Gastrocnemius medialis (tissue), 4 donors: ENCODE measurements at regions not wholly inside any gene's neighbourhood (a gene's known extent, or its start where the extent isn't known, plus 50 kb on each side); places are given as distances from the start of the nearest gene placed in this dataset.

Experiments used
- ATAC-seq, 2 donors: fragments of 150-250 bp; one replicate each; pipeline ENCODE4 v1.9.1; 2016
- DNase-seq, 2 donors: peaks; one replicate each; pipeline ENCODE4 v3.0.0-alpha.2; 2019
- H3K27ac ChIP-seq, 4 donors: fragments of 200-600 bp; sonication (generic); 1 replicate in 1 of 4; 2 replicates in 3 of 4; pipeline ENCODE4 v1.5.1; 2016 to 2018; ENCODE audit warnings: mild to moderate bottlenecking in 2 of 4, moderate library complexity in 1 of 4
- H3K27me3 ChIP-seq, 3 donors: fragments of 200-600 bp; sonication (generic) in 2 of 3; 1 replicate in 1 of 3; 2 replicates in 2 of 3; pipeline versions ENCODE4 v1.5.1 to v1.6.0; 2016 to 2019; ENCODE audit warnings: mild to moderate bottlenecking in 1 of 3, moderate library complexity in 1 of 3
- H3K36me3 ChIP-seq, 2 donors: fragments of 200-600 bp; sonication (generic) in 1 of 2; one replicate each; pipeline ENCODE4 v1.5.1; 2017 to 2018
- H3K4me1 ChIP-seq, 2 donors: fragments of 200-600 bp; sonication (generic) in 1 of 2; one replicate each; pipeline ENCODE4 v1.5.1; 2016 to 2017; ENCODE audit warnings: mild to moderate bottlenecking in 2 of 2
- H3K4me3 ChIP-seq, 4 donors: fragments of 200-600 bp; sonication (generic) in 3 of 4; 1 replicate in 1 of 4; 2 replicates in 3 of 4; pipeline ENCODE4 v1.5.1; 2016 to 2019; ENCODE audit warnings: mild to moderate bottlenecking in 2 of 4
- H3K9me3 ChIP-seq, 3 donors: fragments of 200-600 bp; sonication (generic) in 2 of 3; 1 replicate in 1 of 3; 2 replicates in 2 of 3; pipeline ENCODE4 v1.5.1; 2016 to 2019
- CTCF ChIP-seq, 5 experiments: fragments of 450-650 bp in 3 of 5; fragments of 200-600 bp in 2 of 5; sonication (generic) in 2 of 5; IDR thresholded peaks in 4 of 5; conservative IDR thresholded peaks in 1 of 5; 1 replicate in 4 of 5; 2 replicates in 1 of 5; pipeline ENCODE4 v1.5.1; 2016 to 2019; ENCODE audit warnings: antibody characterized with exemption in 5 of 5, mild to moderate bottlenecking in 3 of 5, moderate library complexity in 3 of 5
- POLR2A ChIP-seq, 2 donors: fragments of 450-650 bp; IDR thresholded peaks; one replicate each; pipeline ENCODE4 v1.6.1; 2017; ENCODE audit warnings: antibody characterized with exemption in 2 of 2, mild to moderate bottlenecking in 2 of 2, moderate library complexity in 2 of 2
- in situ Hi-C, 4 donors: fragments of 200-750 bp; cut with MboI; loops; one replicate each; pipeline versions ENCODE4 v1.15.0 to v1.8.0; 2017; ENCODE audit warnings: low sequenced_read_pairs in 4 of 4
- intact Hi-C: fragments of 100-400 bp; cut with DNase I; formaldehyde crosslinking; loops from one replicate; pipeline ENCODE4 v1.15.1; 2023; ENCODE audit warnings: low total_unique reads

GRCh38 chr4:58456727-58457384, 1346.7 kb upstream of the IGFBP7 start:
- Histone ChIP-seq H3K36me3 (no peaks in the 10 kb centered on the region), H3K27me3 (no peaks in the 10 kb centered on the region), H3K4me1 (no peaks in the 10 kb centered on the region), H3K4me3 (no peak overlapping the region), H3K27ac (no peak overlapping the region), H3K9me3 (no peaks in the 10 kb centered on the region)
- ATAC-seq, result no peak
- DNase-seq, result no peak
- in situ Hi-C loops, result no loop called here
- intact Hi-C loops, result no loop called here
- TF ChIP-seq POLR2A (IDR thresholded peaks at IDR 0.05) (no peak), CTCF (IDR thresholded peaks at IDR 0.05 in 4 of 5, conservative IDR thresholded peaks at IDR 0.05 in 1 of 5) (no peak)

- TF ChIP-seq POLR2A (IDR thresholded peaks at IDR 0.05), result no peak
- no peak for TF ChIP-seq CTCF (IDR thresholded peaks at IDR 0.05 in 4 of 5, conservative IDR thresholded peaks at IDR 0.05 in 1 of 5)
- DNase-seq (no peak), ATAC-seq (no peak)
- no peak overlapping the region for H3K4me3 ChIP-seq
- intact Hi-C loops, result no loop called here
- H3K4me1 ChIP-seq, result no peaks in the 10 kb centered on the region
- H3K27ac ChIP-seq, result no peak overlapping the region
- no peaks in the 10 kb centered on the region for H3K36me3 ChIP-seq
- H3K27me3 ChIP-seq, result no peaks in the 10 kb centered on the region
- no peaks in the 10 kb centered on the region for H3K9me3 ChIP-seq
- in situ Hi-C loops, result no loop called here
Observed at GRCh38 chr4:58453956-58454355, 1343.8 kb upstream of the IGFBP7 start.

DNA sequence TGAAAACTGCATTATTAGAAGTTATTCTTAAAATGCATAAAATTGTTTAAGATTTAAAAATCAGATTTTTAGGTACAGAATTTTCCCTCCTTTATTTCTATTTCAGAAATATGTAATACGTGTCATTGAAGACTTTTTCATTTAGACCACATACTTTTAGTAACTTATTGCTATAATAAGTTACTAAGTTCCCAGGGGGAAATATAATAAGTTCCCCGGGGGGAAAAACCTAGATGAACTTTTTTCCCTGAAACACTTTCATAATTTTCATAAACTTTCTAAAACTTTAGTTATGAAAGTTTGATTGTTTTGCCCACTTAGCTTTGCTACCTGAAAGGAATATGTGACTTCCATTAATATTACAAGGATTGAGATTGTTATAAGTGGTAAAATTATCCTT, 1341.5 kb upstream of the IGFBP7 start:
- ATAC-seq (no peak), DNase-seq (no peak)
- Histone ChIP-seq H3K4me1 (no peaks in the 10 kb centered on the region), H3K27me3 (no peaks in the 10 kb centered on the region), H3K4me3 (no peak overlapping the region), H3K36me3 (no peaks in the 10 kb centered on the region), H3K27ac (no peak overlapping the region), H3K9me3 (no peaks in the 10 kb centered on the region)
- in situ Hi-C loops (no loop called here), intact Hi-C loops (no loop called here)
- TF ChIP-seq POLR2A (IDR thresholded peaks at IDR 0.05) (no peak), CTCF (IDR thresholded peaks at IDR 0.05 in 4 of 5, conservative IDR thresholded peaks at IDR 0.05 in 1 of 5) (no peak)

DNA sequence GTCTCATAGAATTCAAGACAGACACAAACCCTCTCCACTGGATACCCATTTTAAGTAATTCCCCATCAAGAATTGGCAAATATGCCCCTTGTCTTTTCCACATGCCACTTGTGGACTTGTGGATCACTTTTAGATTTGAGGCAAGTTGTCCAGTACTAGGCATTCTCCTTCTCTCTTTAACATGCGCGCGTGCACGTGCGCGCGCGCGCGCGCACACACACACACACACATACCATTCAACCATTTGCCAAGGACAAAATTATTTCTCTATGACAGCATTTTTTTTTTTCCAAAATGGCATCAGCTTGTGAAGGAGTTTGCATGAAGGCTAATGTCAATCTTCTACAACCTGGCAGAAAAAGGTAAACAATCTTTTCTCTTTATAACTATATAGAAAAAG, 1325.7 kb upstream of the IGFBP7 start:
- intact Hi-C loops (no loop called here), in situ Hi-C loops (no loop called here)
- TF ChIP-seq POLR2A (IDR thresholded peaks at IDR 0.05) (no peak), CTCF (IDR thresholded peaks at IDR 0.05 in 4 of 5, conservative IDR thresholded peaks at IDR 0.05 in 1 of 5) (no peak)

GRCh38 chr4:58413849-58414248, 1303.7 kb upstream of the IGFBP7 start:
- ATAC-seq (no peak), DNase-seq (no peak)
- Histone ChIP-seq H3K27ac (no peak overlapping the region), H3K4me3 (no peak overlapping the region), H3K27me3 (no peaks in the 10 kb centered on the region), H3K4me1 (no peaks in the 10 kb centered on the region), H3K9me3 (no peaks in the 10 kb centered on the region), H3K36me3 (no peaks in the 10 kb centered on the region)
- no peak for TF ChIP-seq POLR2A (IDR thresholded peaks at IDR 0.05)
- TF ChIP-seq CTCF (IDR thresholded peaks at IDR 0.05 in 4 of 5, conservative IDR thresholded peaks at IDR 0.05 in 1 of 5), result no peak
- intact Hi-C loops, result no loop called here
- in situ Hi-C loops, result no loop called here

More for the DNA sequence above, 1325.7 kb upstream of the IGFBP7 start:
- Histone ChIP-seq H3K4me3 (no peak overlapping the region), H3K36me3 (no peaks in the 10 kb centered on the region), H3K4me1 (no peaks in the 10 kb centered on the region), H3K27me3 (no peaks in the 10 kb centered on the region), H3K9me3 (no peaks in the 10 kb centered on the region), H3K27ac (no peak overlapping the region)
- ATAC-seq (no peak), DNase-seq (no peak)
